ENCODE measurements at regions not wholly inside any gene's neighbourhood (a gene's known extent, or its start where the extent isn't known, plus 50 kb on each side); places are given as distances from the start of the nearest gene placed in this dataset.

DNA sequence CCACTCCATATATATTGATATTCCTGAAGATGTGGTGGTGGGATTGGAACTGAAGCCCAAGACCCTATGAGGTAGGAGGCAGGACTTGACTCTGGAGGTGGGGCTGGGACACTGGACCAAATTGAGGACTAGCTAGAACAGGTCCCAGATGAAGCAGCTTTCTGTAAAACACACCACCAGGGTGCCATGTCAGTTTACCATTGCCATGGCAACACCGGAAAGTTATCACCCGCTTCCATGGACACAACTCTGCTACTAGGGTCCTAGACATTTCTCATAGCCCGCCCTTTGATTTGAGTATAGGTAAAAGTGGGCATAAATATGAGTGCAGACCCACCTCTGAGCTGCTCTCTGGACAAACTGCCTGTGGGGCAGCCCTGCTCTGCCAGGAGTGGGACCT lies 490.5 kb upstream of the PFKP start:
- Histone ChIP-seq H3K36me3 (ENCODE audit: control insufficient read depth in 2 of 2, insufficient read depth in 1 of 2, low read length in 2 of 2) (no peaks in the 10 kb centered on the region), H3K4me3 (ENCODE audit: low read depth, low read length) (no peak overlapping the region), H3K4me1 (ENCODE audit: control insufficient read depth, insufficient read depth, low read length) (no peaks in the 10 kb centered on the region), H3K27ac (ENCODE audit: extremely low read depth, low read depth, low read length) (no peak overlapping the region), H3K9me3 (ENCODE audit: control insufficient read depth, insufficient read depth, low read depth, low read length) (no peaks in the 10 kb centered on the region)
- POLR2A ChIA-PET, result no interaction called here
- no peak for TF ChIP-seq ZFP3 (tag by site-specific recombination; IDR thresholded peaks at IDR 0.05; ENCODE audit: low read depth)
- CTCF ChIA-PET, result interaction anchor here (0.7 to 0.8 kb wide), 3 partner anchors 11 to 477 kb away, joined by 3 read pairs; no protein-coding TSS in a partner anchor

DNA sequence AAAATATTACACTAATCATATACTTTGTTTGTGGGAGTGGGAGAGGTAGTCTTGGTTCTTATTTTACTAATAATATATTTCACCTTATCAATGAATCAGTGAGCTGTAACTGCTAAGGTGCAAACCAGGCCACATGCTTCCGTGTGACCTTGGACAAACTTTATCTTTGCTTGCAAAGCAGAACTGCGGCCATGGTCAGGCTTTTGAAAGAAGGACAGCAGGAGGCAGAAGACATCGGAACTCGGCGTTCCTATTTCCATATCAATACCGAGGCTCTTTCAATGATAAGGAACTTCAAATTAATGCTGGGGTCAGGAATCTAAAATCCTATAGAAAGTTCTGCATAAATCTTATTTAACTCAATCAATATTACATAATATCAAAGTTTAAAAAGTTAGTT lies 491.9 kb upstream of the PFKP start:
- Histone ChIP-seq H3K27ac (ENCODE audit: extremely low read depth, low read depth, low read length) (no peak overlapping the region), H3K4me1 (ENCODE audit: control insufficient read depth, insufficient read depth, low read length) (no peaks in the 10 kb centered on the region), H3K4me3 (ENCODE audit: low read depth, low read length) (no peak overlapping the region), H3K9me3 (ENCODE audit: control insufficient read depth, insufficient read depth, low read depth, low read length) (no peaks in the 10 kb centered on the region), H3K36me3 (ENCODE audit: control insufficient read depth in 2 of 2, insufficient read depth in 1 of 2, low read length in 2 of 2) (no peaks in the 10 kb centered on the region)
- ChIA-PET POLR2A (no interaction called here), CTCF (interaction anchor here (1.0 kb wide), 1 partner anchor 17 kb away, joined by 4 read pairs; no protein-coding TSS in a partner anchor)
- TF ChIP-seq KLF17 (tag by site-specific recombination; IDR thresholded peaks at IDR 0.05) (no peak), ZNF133 (tag by site-specific recombination; IDR thresholded peaks at IDR 0.05) (no peak), MEIS1 (CRISPR knock-in tag; IDR thresholded peaks at IDR 0.05; ENCODE audit: borderline replicate concordance) (no peak), ZNF473 (tag by site-specific recombination; IDR thresholded peaks at IDR 0.05) (no peak), ZSCAN23 (tag by site-specific recombination; IDR thresholded peaks at IDR 0.05) (no peak), ZFP41 (tag by site-specific recombination; IDR thresholded peaks at IDR 0.05; ENCODE audit: borderline replicate concordance) (no peak), CTCF (tag by site-specific recombination; IDR thresholded peaks at IDR 0.05) (no peak), ZNF529 (tag by site-specific recombination; IDR thresholded peaks at IDR 0.05; ENCODE audit: insufficient replicate concordance) (no peak), ZNF626 (tag by site-specific recombination; IDR thresholded peaks at IDR 0.05) (no peak), ZNF114 (tag by site-specific recombination; IDR thresholded peaks at IDR 0.05) (no peak), ZNF266 (tag by site-specific recombination; IDR thresholded peaks at IDR 0.05; ENCODE audit: low read depth) (no peak), ZNF391 (tag by site-specific recombination; IDR thresholded peaks at IDR 0.05; ENCODE audit: borderline replicate concordance, low read depth) (no peak), ZNF692 (tag by site-specific recombination; IDR thresholded peaks at IDR 0.05) (no peak), EGR2 (tag by site-specific recombination; IDR thresholded peaks at IDR 0.05; ENCODE audit: low read depth) (no peak), PATZ1 (tag by site-specific recombination; IDR thresholded peaks at IDR 0.05) (no peak), SP7 (tag by site-specific recombination; IDR thresholded peaks at IDR 0.05) (no peak)
- TF ChIP-seq, protein P1, sequence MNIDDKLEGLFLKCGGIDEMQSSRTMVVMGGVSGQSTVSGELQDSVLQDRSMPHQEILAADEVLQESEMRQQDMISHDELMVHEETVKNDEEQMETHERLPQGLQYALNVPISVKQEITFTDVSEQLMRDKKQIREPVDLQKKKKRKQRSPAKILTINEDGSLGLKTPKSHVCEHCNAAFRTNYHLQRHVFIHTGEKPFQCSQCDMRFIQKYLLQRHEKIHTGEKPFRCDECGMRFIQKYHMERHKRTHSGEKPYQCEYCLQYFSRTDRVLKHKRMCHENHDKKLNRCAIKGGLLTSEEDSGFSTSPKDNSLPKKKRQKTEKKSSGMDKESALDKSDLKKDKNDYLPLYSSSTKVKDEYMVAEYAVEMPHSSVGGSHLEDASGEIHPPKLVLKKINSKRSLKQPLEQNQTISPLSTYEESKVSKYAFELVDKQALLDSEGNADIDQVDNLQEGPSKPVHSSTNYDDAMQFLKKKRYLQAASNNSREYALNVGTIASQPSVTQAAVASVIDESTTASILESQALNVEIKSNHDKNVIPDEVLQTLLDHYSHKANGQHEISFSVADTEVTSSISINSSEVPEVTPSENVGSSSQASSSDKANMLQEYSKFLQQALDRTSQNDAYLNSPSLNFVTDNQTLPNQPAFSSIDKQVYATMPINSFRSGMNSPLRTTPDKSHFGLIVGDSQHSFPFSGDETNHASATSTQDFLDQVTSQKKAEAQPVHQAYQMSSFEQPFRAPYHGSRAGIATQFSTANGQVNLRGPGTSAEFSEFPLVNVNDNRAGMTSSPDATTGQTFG (tag by site-specific recombination; IDR thresholded peaks at IDR 0.05; ENCODE audit: borderline replicate concordance), result no peak
- TF ChIP-seq, protein P2, sequence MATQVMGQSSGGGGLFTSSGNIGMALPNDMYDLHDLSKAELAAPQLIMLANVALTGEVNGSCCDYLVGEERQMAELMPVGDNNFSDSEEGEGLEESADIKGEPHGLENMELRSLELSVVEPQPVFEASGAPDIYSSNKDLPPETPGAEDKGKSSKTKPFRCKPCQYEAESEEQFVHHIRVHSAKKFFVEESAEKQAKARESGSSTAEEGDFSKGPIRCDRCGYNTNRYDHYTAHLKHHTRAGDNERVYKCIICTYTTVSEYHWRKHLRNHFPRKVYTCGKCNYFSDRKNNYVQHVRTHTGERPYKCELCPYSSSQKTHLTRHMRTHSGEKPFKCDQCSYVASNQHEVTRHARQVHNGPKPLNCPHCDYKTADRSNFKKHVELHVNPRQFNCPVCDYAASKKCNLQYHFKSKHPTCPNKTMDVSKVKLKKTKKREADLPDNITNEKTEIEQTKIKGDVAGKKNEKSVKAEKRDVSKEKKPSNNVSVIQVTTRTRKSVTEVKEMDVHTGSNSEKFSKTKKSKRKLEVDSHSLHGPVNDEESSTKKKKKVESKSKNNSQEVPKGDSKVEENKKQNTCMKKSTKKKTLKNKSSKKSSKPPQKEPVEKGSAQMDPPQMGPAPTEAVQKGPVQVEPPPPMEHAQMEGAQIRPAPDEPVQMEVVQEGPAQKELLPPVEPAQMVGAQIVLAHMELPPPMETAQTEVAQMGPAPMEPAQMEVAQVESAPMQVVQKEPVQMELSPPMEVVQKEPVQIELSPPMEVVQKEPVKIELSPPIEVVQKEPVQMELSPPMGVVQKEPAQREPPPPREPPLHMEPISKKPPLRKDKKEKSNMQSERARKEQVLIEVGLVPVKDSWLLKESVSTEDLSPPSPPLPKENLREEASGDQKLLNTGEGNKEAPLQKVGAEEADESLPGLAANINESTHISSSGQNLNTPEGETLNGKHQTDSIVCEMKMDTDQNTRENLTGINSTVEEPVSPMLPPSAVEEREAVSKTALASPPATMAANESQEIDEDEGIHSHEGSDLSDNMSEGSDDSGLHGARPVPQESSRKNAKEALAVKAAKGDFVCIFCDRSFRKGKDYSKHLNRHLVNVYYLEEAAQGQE (tag by site-specific recombination; IDR thresholded peaks at IDR 0.05), result no peak
